ENCODE measurements at regions not wholly inside any gene's neighbourhood (a gene's known extent, or its start where the extent isn't known, plus 50 kb on each side); places are given as distances from the start of the nearest gene placed in this dataset.

- CTCF ChIA-PET = no interaction called here
- no peaks in the 10 kb centered on the region for H3K4me1 ChIP-seq (ENCODE audit: control insufficient read depth in 1 of 2, insufficient read depth in 2 of 2, low read depth in 1 of 2, low read length in 1 of 2)
- WGBS (ENCODE audit: low lambda C conversion rate) = 33% methylated on average over 1 of the region's 1 CpG
- no peak overlapping the region for H3K4me3 ChIP-seq (ENCODE audit: low read depth in 2 of 2, low read length in 1 of 2)
- no peaks in the 10 kb centered on the region for H3K27me3 ChIP-seq (ENCODE audit: insufficient read depth)
- H3F3A ChIP-seq (replicated peaks; ENCODE audit: insufficient read depth) = no peaks in the 10 kb centered on the region
- no peak overlapping the region for H2AFZ ChIP-seq (ENCODE audit: low read depth)
- H3K9me3 ChIP-seq = no peaks in the 10 kb centered on the region
- TF ChIP-seq RFX5 (IDR thresholded peaks at IDR 0.05; ENCODE audit: low read length) (no peak), MAX (IDR thresholded peaks at IDR 0.05; ENCODE audit: low read depth) (no peak), EZH2phosphoT487 (IDR thresholded peaks at IDR 0.05; ENCODE audit: borderline replicate concordance, low read depth) (no peak), TAF1 (IDR thresholded peaks at IDR 0.05; ENCODE audit: borderline replicate concordance, low read depth, low read length) (no peak), FOSL2 (IDR thresholded peaks at IDR 0.05; ENCODE audit: borderline replicate concordance, low read depth) (no peak), RXRA (IDR thresholded peaks at IDR 0.05; ENCODE audit: borderline replicate concordance, low read depth) (no peak), PBX3 (IDR thresholded peaks at IDR 0.05) (no peak), FOXJ3 (CRISPR knock-in tag; IDR thresholded peaks at IDR 0.05) (no peak), IRF3 (IDR thresholded peaks at IDR 0.05; ENCODE audit: low read depth, low read length) (no peak)
- no peak overlapping the region for H3K27ac ChIP-seq (ENCODE audit: low read depth in 2 of 2, low read length in 1 of 2)
- no peaks in the 10 kb centered on the region for H3K79me2 ChIP-seq (ENCODE audit: insufficient read depth)
- DNase-seq = no peak
- H3K9ac ChIP-seq = no peak overlapping the region
- H3K4me2 ChIP-seq = no peak overlapping the region
- no peaks in the 10 kb centered on the region for H3K36me3 ChIP-seq (replicated peaks in 1 of 2; ENCODE audit: control insufficient read depth in 1 of 2, insufficient read depth in 2 of 2, low read length in 1 of 2)
- no peaks in the 10 kb centered on the region for H3K9me2 ChIP-seq
- H4K20me1 ChIP-seq (ENCODE audit: insufficient read depth) = no peaks in the 10 kb centered on the region
- POLR2A ChIA-PET = no interaction called here
These were observed 111.0 kb upstream of the MAD2L1 start for GRCh38 chr4:120177603-120178002.

GRCh38 chr4:120175272-120175671 lies 108.6 kb upstream of the MAD2L1 start:
- 19% methylated on average over 2 of the region's 2 CpGs for WGBS (ENCODE audit: low lambda C conversion rate)
- no peaks in the 10 kb centered on the region for H3F3A ChIP-seq (replicated peaks; ENCODE audit: insufficient read depth)
- TF ChIP-seq ZBTB33 (IDR thresholded peaks at IDR 0.05; ENCODE audit: borderline replicate concordance, low read depth) (no peak), FOXM1 (IDR thresholded peaks at IDR 0.05; ENCODE audit: low read depth) (no peak), TAF1 (IDR thresholded peaks at IDR 0.05; ENCODE audit: borderline replicate concordance, low read depth, low read length) (no peak), REST (IDR thresholded peaks at IDR 0.05; ENCODE audit: low read depth, low read length) (no peak), SIN3A (IDR thresholded peaks at IDR 0.05; ENCODE audit: borderline replicate concordance, low read depth, low read length) (no peak)
- no peaks in the 10 kb centered on the region for H4K20me1 ChIP-seq (ENCODE audit: insufficient read depth)
- H3K27me3 ChIP-seq (ENCODE audit: insufficient read depth) = no peaks in the 10 kb centered on the region
- no peak overlapping the region for H3K4me3 ChIP-seq (ENCODE audit: low read depth in 2 of 2, low read length in 1 of 2)
- no peaks in the 10 kb centered on the region for H3K36me3 ChIP-seq (replicated peaks in 1 of 2; ENCODE audit: control insufficient read depth in 1 of 2, insufficient read depth in 2 of 2, low read length in 1 of 2)
- no peak overlapping the region for H3K4me2 ChIP-seq
- no peaks in the 10 kb centered on the region for H3K4me1 ChIP-seq (ENCODE audit: control insufficient read depth in 1 of 2, insufficient read depth in 2 of 2, low read depth in 1 of 2, low read length in 1 of 2)
- no peaks in the 10 kb centered on the region for H3K9me2 ChIP-seq
- H3K79me2 ChIP-seq (ENCODE audit: insufficient read depth) = no peaks in the 10 kb centered on the region
- no peak overlapping the region for H2AFZ ChIP-seq (ENCODE audit: low read depth)
- no peak for DNase-seq
- POLR2A ChIA-PET = no interaction called here
- no peak overlapping the region for H3K9ac ChIP-seq
- no peak overlapping the region for H3K27ac ChIP-seq (ENCODE audit: low read depth in 2 of 2, low read length in 1 of 2)
- no peaks in the 10 kb centered on the region for H3K9me3 ChIP-seq
- CTCF ChIA-PET = no interaction called here
